PFSK-1 (cell line): ENCODE measurements at regions not wholly inside any gene's neighbourhood (a gene's known extent, or its start where the extent isn't known, plus 50 kb on each side); places are given as distances from the start of the nearest gene placed in this dataset.

Experiments
- FOXP2 ChIP-seq: optimal IDR thresholded peaks from 2 replicates; pipeline ENCODE3; 2011; ENCODE audit warnings: borderline replicate concordance, control low read depth, inconsistent platforms; ENCODE audit not compliant: insufficient read depth; ENCODE audit errors: extremely low read length, extremely low read depth
- POLR2AphosphoS5 ChIP-seq: IDR thresholded peaks from 2 replicates; pipeline ENCODE4 v1.6.1; 2012; ENCODE audit warnings: low read depth, mild to moderate bottlenecking, control low read depth, low read length, moderate library complexity
- SIN3A ChIP-seq: IDR thresholded peaks from 2 replicates; pipeline ENCODE4 v1.6.1; 2012; ENCODE audit warnings: mild to moderate bottlenecking, low read length, moderate library complexity, borderline replicate concordance; ENCODE audit not compliant: insufficient read depth
- TAF1 ChIP-seq: IDR thresholded peaks from 2 replicates; pipeline ENCODE4 v1.6.1; 2012; ENCODE audit warnings: low read length, control low read depth, borderline replicate concordance; ENCODE audit not compliant: insufficient read depth
- TF ChIP-seq, protein P1 (sequence below), 2 experiments: IDR thresholded peaks; 2 replicates each; pipeline versions ENCODE4 v1.6.1 to v1.8.0; 2011 to 2012; ENCODE audit warnings: low read depth in 2 of 2, low read length in 2 of 2, control low read depth in 1 of 2, inconsistent platforms in 1 of 2, mild to moderate bottlenecking in 1 of 2, moderate library complexity in 1 of 2; ENCODE audit not compliant: insufficient read depth in 1 of 2

DNA sequence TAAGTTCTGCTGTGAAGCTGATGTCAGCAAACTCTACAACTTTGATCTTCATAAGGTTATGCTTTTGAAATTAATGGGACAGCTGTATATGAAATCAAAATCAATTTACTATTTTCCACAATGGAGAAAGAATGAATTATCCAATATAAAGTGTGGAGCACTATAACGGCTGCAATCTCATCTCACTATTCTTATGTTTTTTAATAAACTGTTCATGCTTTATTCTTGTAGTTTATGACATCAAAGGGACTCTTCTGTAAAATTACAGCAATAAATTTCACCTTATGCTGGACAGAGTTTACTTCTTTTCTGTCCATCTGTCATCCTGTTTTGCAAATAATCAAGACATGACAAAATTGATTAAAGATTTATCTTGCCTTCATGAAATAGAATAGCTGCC is 192.5 kb downstream of the TECRL start:
- TF ChIP-seq SIN3A (no peak), FOXP2 (no peak)
- TF ChIP-seq, protein P1, sequence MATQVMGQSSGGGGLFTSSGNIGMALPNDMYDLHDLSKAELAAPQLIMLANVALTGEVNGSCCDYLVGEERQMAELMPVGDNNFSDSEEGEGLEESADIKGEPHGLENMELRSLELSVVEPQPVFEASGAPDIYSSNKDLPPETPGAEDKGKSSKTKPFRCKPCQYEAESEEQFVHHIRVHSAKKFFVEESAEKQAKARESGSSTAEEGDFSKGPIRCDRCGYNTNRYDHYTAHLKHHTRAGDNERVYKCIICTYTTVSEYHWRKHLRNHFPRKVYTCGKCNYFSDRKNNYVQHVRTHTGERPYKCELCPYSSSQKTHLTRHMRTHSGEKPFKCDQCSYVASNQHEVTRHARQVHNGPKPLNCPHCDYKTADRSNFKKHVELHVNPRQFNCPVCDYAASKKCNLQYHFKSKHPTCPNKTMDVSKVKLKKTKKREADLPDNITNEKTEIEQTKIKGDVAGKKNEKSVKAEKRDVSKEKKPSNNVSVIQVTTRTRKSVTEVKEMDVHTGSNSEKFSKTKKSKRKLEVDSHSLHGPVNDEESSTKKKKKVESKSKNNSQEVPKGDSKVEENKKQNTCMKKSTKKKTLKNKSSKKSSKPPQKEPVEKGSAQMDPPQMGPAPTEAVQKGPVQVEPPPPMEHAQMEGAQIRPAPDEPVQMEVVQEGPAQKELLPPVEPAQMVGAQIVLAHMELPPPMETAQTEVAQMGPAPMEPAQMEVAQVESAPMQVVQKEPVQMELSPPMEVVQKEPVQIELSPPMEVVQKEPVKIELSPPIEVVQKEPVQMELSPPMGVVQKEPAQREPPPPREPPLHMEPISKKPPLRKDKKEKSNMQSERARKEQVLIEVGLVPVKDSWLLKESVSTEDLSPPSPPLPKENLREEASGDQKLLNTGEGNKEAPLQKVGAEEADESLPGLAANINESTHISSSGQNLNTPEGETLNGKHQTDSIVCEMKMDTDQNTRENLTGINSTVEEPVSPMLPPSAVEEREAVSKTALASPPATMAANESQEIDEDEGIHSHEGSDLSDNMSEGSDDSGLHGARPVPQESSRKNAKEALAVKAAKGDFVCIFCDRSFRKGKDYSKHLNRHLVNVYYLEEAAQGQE (IDR thresholded peaks at IDR 0.05; ENCODE audit: insufficient read depth in 1 of 2, low read depth in 2 of 2, low read length in 2 of 2) = no peak

DNA sequence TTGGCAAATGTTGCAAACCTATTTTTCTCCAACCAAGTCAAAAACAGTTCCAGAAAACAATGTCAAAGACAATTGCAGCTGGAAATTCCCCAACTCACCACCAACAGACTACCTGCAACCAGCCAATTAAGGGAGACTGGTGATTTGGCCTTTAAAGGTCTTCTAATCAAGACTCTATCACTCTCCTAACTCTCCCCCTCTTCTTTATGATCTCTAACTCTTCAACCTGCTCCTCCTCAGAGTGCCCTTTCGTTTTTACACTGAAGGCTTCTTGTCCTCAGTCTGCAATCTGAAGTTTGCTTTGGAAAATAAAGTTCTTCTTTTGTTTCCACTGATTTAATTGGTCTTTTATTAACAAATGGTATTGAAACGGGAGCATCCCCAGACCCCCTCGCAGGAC is 203.9 kb downstream of the TECRL start:
- TF ChIP-seq, protein P1 (IDR thresholded peaks at IDR 0.05; ENCODE audit: insufficient read depth in 1 of 2, low read depth in 2 of 2, low read length in 2 of 2) = no peak
- TF ChIP-seq FOXP2 (no peak), TAF1 (no peak)

DNA sequence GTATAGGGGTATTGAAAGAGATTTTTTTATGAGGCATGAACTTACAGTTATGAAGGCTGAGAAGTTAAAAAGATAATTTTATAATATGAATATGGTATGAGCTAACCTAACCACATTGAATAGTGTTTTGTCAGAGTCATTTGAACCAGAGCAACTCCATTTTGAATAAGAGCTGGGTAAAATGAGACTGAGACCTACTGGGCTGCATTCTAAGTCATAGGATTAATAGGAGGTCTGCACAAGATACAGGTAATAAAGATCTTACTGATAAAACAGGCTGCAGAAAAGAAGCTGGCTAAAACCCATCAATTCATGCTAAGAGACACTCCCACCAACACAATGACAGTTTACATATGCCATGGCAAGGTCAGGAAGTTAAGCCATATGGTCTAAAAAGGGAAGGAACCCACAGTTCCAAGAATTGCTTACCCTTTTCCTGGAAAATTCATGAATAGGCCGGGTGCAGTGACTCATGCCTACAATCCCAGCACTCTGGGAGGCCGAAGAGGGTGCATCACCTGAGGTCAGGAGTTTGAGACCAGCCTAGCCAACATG is 209.2 kb downstream of the TECRL start:
- TF ChIP-seq SIN3A (no peak), POLR2AphosphoS5 (no peak), FOXP2 (no peak), TAF1 (no peak)
- TF ChIP-seq, protein P1 (IDR thresholded peaks at IDR 0.05; ENCODE audit: insufficient read depth in 1 of 2, low read depth in 2 of 2, low read length in 2 of 2) = no peak

DNA sequence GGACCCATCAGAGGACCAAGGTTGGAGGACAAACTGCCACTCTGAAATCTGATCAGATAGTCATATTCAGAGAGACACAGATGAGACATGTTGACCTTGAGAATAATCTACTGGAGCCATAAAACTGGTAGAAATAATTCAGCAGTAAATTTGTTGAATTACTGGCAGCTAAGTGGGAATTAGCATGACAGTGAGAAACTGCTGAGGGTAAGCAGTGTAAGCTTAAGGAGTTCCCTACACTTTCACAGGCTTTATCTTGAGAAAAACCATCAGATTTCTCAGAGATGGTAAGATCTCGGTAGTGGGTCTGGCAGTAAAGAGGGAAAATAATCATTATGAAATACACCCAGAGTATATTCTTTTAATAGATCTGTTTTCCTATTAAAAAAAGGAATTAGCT is 213.7 kb downstream of the TECRL start:
- TF ChIP-seq, protein P1 (IDR thresholded peaks at IDR 0.05; ENCODE audit: insufficient read depth in 1 of 2, low read depth in 2 of 2, low read length in 2 of 2) = no peak
- TF ChIP-seq FOXP2 = no peak
- no peak for TF ChIP-seq POLR2AphosphoS5
- TF ChIP-seq TAF1 = no peak
- TF ChIP-seq SIN3A = no peak

DNA sequence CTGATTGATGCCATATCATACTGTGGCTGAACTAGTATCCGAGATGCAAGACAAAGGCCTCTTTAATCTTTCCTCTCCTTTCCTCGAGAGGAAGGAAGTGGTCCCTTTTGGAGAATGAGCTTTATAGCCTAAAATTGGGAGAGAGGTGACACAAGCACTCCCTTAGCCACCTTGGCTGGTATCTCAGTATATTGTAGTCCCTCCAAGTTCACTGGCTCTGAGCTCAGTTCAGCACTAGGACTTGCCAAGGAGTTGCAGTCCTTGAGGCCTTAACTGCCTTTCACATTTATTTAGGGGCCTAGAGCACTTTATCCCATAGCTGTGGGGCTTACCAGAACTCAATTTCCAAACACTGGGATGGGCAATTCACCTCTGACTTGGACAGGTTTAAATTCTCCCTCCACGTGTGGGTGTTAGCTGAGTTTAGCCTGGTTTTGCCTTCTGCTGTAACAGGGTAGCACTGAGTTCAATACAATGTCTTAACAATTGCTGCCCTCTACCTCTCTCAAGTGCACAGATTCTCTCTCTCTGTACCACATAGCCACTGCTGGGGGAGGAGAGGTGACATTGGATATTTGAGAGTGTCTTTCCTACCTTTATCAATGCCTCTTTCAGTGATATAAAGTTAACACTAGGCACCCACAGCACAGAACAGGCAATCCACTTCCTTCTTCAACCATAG is 216.4 kb downstream of the TECRL start:
- no peak for TF ChIP-seq SIN3A
- TF ChIP-seq, protein P1 (IDR thresholded peaks at IDR 0.05; ENCODE audit: insufficient read depth in 1 of 2, low read depth in 2 of 2, low read length in 2 of 2) = no peak
- no peak for TF ChIP-seq POLR2AphosphoS5
- TF ChIP-seq TAF1 = no peak
- no peak for TF ChIP-seq FOXP2
